Renal pelvis (tissue), 1 donor: ENCODE measurements at regions not wholly inside any gene's neighbourhood (a gene's known extent, or its start where the extent isn't known, plus 50 kb on each side); places are given as distances from the start of the nearest gene placed in this dataset.
"Not testable (repeated sequence)": the region's sequence is repeated elsewhere in the genome, so short reads cannot be mapped to it uniquely, and the experiment has no call there.

ENCODE experiments used
- DNase-seq: peaks from one replicate; pipeline ENCODE4 v3.0.0-alpha.2; 2013

DNA sequence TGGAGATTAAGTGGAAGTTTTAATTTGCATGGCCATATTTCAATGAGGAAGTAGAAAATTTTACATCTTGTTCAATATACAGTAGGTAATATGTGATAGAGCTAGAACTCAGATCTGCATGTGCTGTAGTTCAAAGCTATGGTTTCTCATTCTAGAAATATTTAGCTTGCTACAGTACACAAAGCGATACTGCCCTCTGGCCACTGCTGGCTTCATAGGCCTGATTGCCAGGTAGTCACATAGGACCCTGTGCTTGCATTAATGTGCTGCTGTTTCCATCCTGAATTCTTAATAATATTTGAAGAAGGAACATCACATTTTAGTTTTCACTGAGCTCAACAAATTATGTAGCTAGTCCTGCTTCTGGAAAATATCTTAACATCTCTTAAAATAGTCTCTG lies 87.0 kb downstream of the PLSCR2 start:
- DNase-seq: no peak

DNA sequence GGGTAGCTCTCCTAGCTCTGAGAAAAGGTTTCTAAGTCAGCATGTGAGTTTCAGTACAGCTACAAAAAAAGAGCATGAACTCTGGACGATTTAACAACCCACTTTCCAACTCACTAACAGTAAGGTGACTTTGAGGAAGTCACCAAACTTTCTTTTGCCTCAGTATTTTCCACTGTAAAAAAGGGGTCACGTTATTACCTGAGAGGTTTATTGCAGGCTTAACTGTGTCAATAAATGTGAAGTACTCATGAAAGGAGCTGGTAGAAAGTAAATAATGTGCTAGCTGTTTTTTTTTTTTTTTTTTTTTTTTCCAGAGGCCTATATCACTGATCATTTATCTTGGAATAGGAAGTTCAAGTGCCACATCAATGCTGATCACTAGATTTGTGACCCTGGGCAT lies 89.3 kb downstream of the PLSCR2 start:
- no peak for DNase-seq

DNA sequence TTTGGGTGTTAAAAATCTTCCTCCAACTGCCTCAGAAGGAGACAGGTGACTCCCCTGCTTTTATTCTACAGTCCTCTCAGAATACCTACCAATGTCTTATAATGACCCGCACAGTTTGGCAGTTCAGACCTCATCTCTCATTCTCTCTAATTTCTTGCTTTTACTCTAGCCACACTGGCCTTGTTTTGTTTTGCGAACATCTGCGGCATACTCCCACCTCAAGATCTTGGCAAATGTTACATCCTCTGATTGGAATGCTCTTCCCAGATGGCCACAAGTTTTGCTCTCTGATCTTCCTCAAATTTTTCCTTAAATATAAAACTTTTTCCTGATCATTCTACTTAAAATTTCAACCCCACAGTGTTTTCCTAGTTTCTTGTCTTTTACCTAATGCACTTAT lies 94.1 kb downstream of the PLSCR2 start:
- DNase-seq: no peak

DNA sequence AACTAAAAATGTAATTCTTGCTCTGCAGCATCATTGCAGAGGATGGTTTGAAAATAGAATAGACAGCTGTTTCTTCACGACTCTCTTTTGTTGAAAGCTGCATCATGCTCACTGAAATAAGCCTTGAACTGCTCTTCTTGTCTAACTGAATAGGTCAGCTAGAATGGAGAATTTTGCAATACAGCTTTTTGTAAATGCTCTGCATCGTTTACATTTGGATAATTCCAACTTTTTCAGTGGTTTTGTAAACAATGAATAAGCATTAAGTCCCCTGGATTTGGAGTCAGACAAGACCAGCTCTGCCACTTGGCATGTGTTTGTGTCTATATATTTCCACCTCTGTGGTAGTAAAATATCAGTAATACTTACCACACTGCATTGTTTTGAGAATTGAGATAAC lies 95.2 kb downstream of the PLSCR2 start:
- no peak for DNase-seq

DNA sequence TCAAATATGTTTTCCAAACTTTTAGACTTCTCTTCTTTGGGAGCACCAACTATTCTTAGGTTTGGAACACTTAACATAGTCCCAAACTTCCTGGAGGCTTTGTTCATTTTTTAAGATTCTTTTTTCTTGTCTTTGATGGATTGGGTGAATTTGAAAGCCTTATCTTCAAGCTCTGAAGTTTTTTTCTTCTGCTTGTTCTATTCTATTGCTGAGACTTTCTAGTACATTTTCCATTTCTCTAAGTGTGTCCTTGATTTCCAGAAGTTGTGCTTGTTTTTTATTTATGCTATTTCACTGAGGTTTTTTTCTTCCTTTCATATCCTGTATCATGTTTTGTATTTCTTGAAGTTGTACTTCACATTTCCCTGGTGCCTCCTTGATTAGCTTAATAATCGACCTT lies 97.5 kb downstream of the PLSCR2 start:
- DNase-seq: no peak

DNA sequence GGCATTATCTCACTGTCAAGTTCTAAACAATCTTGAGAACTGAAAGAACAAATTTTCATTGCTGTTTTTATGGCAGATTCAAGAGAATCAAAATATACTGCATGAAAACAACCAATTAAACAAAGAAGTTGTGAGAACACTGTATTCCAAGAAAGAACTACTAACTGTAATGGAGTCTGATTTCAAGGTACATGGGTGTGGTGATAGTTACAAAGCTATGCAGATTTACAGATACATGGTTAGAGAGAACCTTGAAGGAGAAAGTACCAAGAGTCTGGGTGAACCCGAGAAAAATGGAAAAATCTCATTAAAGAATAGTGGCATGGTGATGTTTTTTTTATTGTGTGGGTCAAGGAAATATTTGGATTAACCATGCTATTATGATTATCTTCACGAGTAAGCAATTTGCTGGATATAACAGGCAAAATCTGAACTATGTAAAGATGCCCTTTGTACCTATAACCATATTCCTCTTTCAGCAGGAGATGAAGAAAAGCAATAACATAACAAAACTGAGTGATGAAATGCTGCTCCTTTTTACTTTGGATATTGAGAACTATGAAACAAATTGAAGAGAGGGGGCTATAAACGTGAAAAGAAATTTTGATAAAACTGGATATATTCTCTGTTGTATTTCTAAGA lies 100.4 kb downstream of the PLSCR2 start:
- no peak for DNase-seq

DNA sequence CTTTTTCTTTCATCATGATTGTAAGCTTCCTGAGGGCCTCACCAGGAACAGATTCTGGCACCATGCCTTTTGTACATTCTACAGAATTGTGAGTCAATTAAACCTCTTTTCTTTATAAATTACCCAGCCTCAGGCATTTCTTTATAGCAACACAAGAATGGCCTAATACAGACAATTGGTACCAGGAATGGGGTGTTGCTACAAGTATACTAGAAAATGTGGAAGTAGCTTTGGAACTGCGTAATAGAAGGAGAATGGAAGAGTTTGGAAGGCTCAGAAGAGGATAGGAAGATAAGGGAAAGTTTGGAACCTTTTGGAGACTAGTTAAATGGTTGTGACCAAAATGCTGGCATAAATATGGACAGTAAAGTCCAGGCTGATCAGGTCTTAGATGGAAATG lies 108.9 kb upstream of the PLSCR4 start:
- DNase-seq: no peak

DNA sequence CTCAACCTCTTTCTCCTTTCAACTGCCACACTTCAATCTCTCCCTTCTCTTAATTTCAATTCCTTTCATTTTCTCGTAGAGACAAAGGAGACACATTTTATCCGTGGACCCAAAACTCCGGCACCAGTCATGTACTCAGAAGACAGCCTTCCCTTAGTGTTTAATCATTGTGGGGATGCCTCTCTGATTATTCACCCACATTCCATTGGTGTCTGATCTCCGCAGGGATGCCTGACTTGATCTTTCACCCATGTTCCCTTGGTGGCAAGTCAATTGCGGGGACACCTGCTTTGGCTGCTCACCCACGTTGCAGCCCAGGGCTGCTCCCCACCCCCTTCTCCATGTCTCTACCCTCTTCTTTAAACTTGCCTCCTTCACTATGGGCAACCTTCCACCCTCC lies 103.5 kb upstream of the PLSCR4 start:
- DNase-seq: not testable (repeated sequence)

DNA sequence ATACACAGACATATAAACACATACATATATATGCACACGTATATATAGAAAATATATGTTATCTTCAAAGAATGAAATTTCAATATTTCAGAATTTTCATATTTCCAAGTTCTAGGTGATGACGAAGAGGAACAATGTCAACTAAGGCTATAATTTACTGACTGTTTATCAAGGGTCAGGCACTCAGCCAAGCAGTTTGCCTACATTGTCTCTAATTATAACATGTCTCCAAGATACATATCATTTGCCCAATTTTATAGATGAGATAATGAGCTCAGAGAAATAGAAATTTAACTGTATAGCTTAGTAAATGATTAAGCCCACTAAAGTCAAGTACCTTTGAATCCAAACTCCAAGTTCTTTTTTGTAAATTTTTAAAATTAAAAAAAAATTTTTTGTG lies 99.9 kb upstream of the PLSCR4 start:
- DNase-seq: no peak

DNA sequence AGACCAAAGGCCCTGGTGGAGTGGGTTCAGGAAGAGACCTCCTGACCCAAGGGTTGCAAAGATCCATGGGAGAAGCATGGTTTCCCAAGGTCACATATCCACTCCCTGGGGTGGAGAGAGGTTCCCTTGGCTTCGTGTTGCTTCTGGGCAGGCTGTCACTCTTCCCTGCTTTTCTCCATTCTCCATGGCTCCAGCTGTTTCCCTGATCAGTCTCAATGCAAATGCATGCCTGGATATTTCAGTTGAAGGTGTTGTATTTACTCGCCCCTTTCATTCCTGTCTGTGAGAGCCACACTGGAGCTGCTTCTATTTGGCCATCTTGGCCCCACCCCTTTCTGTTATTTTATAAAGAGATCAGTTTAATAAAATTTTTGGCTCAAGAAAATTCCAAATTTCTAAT lies 95.0 kb upstream of the PLSCR4 start:
- no peak for DNase-seq

DNA sequence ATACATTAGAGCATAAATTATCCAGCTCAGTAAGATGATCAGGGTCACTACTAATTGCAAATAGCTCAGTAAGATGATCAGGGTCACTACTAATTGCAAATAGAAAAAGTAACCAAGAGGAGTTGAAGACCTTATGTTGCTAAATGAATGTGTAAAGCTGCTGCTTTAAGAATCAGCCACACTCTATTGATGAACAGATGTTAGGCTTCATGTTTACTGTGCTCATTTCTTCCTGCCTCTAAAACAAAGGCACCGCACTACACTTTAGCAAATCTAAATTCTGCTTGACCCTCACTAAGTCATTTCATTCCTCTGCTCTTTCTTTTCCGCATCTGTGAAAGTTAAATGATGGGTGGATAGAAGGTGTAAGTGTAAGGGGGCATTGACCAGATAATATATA lies 92.6 kb upstream of the PLSCR4 start:
- DNase-seq: peak; percentile 51

DNA sequence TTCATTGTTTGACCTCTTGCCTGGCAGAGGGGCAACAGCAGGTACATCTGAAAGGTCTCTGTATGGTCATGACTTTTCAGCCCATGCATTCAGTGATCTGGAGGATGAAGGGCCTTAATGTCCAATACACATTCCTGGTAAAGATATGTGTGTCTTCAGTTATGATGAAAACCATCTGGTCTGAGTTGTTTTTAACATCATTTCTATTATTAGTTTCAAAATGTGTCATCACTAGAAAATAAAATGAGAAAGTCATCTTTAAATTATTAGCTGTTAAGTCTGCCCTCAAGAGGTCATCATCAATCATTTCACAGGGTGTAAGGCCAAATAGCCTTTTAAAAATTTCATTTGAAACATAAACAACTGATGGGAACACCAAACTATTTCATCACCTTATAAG lies 92.1 kb upstream of the PLSCR4 start:
- peak; percentile 42 for DNase-seq

DNA sequence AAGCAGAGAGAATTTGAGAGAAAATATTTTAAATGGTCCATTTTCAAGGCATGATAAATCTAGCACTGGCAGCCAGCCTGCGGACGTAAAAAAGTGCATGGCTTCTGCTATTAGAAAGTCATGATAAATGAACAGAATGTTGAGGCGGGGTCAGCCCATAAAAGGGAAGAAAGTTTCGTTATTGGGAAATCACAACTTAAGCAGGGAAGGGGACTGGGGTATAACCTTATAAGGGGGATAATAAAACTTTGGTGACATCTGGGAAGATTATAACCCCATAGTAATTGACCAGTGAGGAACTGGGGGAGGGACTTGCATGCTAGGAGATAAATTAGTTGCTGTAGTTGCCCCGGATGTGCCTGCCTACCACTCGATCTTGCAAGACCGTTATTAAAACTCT lies 88.4 kb upstream of the PLSCR4 start:
- DNase-seq: peak; percentile 53

DNA sequence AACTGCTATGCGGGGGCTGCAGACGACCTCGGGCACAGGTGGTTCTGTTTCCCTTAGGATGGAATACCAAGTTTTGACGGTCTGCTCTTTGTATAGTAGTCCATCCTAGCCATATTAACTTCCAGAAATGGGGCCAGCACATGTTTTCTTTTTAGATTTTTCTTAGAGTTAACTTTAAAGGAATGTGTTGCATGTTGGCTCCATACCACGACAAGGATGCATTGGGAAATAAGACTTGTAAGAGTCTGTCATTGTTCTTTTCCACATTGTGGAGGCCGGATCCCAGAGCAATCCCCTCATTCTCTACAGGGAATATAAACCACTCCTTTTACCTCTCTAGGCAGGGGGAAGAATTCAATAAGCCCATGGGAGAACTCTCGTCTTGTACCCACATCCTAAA lies 87.1 kb upstream of the PLSCR4 start:
- no peak for DNase-seq

DNA sequence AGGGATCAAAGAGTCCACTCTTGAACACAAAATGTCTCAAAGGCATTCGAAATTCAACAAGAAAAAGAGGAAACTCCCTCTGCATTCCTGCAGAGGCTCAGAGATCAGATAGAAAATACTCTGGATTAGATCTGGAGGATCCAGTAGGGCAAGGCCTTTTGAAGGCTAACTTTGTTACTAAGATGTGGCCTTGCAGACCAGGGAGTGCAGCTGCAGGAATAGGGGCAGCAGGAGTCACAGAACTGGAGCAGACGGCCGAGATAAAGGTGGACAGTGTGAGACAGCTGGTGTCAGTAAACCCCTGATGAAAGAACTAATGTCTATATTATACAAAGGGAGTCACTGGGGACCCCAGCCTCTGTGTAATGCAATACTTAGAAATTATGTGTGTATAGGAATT lies 84.5 kb upstream of the PLSCR4 start:
- no peak for DNase-seq

DNA sequence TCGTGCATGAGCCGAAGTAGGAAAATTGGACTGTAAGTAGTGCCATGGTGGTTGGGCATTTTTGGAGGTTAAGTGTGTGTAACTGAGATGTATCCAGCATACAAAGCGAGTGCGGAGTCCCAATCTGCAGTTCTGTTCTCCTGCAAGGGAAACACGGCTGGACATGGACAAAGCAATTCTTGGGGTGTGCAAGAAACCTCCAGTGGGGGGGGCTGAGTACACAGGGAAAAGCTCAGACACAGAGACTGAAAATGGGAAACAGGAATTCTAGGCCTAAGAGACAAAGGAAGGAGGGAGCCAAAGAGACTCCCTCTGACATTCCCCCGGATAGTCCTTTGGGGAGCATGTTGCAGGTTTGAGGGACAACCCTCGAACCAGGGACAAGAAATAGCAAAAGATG lies 83.2 kb upstream of the PLSCR4 start:
- no peak for DNase-seq

DNA sequence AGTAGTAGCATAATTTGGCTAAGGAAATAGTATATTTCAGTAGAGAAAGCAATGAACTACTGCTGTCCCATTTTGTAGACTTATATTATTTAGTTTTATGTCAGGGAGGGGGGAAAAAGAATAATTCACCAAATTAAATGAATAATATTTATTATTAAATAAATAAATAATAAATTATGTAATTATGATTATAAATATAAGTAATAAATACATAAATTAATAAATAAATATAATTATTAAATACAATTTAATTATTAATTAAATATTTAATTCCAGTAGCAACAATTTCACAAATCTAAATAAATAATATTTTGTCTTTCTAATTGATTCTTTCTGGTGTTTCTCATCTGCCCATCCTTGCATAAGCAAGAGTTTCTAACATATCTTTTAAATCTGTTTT lies 81.1 kb upstream of the PLSCR4 start:
- no peak for DNase-seq

DNA sequence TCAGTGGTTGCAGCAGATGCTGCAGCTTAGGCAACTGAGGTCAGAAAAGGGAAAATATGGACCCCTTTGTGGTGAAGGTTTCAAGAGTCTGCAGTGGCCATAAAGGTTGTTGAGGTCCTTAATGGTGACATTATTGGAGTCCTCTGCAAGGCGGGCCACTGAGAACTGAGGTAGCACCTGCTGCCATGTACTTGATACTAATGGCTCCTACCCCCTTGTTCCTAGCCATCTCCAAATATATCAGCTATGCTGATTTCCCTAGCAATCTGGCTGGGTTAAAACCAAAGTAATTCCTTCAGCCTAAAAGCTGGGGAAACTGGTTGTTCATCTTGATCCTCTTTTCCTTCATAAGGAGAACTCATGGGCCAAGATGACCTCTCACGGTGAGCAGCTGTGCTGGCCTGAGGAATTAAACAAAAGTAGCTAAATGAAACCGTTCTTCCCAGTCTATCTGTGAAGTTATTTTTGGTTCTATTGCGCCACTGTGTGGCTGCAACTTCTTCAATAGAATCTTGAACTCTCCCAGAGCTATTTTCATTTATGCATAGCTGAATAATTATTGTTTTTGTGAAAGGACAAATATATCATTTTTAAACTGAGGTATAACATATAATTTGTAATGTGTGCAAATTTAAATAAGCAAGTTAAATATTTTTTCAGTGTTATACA lies 76.1 kb upstream of the PLSCR4 start:
- DNase-seq: no peak

DNA sequence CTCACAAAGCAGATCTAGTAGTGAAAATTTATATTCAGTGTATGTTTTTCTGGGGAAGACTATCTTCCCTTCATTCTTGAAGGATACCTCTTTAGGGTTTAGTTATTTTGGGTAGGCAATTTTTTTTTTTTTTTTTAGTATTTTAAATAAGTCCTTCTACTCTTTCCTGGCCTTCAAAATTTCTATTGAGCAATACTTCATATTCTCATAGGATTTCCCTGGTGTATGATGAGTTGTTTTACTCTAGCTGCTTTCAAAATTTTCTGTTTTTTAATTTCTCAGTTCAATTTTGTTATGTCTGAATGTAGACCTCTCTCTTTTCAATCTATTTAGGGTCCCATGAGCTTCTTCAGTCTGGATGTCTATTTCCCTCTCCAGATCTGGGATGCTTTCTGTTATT lies 74.3 kb upstream of the PLSCR4 start:
- DNase-seq: no peak

DNA sequence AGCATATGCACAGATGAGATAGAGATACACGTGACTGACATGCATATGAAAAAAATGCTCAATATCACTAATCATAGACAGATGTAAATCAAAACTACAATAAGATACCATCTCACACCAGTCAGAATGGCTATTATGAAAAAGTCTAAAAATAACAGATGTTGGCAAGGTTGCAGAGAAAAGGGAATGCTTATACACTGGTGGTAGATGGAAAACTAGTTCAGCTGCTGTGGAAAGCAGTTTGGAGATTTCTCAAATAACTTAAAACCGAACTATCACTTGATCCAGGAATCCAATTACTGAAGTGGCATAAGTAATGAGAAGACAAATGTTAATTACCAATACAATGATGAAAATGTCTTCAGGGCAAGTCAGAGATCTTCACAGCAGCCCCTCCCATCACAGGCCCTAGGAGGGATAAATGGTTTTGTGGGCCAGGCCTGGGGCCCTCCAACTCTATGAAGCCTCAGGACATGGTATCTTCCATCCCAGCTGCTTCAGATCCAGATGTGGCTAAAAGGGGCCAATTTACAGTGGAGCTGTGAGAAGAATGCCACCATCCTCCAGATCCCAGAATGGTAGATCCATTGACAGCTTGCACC lies 71.4 kb upstream of the PLSCR4 start:
- no peak for DNase-seq

DNA sequence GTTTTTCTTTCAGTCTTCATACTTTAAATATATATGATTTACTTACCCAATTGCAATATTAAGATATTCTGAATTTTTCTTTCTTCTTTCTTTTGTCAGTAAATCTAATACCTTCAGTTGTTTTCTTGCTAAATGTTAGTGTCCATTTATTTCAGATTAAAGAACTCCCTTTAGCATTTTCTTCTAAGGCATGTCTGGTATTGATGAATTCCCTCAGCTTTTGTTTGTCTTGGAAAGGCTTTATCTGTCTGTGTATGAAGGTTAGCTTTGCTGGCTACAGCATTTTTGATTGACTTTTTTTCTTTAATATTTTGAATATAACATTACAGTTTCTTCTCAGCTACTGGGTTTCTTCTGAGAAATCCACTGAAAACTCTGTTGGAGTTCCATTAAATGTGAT lies 64.0 kb upstream of the PLSCR4 start:
- DNase-seq: no peak

DNA sequence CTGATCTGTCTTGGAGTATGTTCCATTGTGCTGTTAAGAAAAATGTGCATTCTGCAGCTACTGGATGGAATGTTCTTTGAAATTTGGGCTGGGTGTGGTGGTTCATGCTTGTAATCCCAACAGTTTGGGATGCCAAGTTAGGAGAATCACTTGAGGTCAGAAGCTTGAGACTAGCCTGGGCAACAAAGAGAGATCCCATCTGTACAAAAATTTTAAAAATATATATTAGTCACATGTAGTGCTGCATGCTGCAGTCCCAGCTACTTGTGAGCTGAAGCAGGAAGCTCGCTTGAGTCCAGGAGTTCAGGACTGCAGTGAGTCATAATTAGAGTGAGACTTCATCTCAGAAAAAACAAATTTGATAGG lies 62.8 kb upstream of the PLSCR4 start:
- no peak for DNase-seq

DNA sequence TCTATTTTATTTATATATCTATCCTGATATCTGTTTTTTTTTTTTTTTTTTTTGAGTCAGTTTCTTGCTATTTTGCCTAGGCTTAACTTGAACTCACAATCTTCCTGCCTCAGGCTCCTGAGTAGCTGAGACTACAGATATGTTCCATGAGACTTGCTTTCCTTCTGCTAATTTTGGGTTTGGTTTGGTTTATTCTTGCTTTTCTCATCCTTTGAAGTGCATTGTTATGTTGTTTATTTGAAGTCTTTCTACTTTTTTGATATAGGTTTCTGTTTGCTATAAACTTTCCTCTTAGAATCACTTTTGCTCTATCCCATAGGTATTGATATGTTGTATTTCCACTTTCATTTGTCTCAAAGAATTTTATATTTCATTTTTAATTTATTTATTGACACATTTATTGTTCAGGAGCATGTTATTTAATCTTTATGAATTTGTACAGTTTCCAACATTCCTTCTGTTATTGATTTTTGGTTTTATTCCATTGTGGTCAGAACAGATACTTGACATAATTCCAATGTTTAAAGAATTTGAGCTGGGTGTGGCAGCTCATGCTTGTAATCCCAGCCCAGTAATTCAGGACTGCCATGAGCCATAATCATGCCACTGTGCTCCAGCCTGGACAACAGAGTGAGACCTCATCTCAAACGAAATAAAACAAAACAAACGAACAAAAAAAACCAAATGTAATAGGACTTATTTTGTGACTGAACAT lies 62.3 kb upstream of the PLSCR4 start:
- no peak for DNase-seq
